Keratinocyte (primary cell): ENCODE measurements at regions not wholly inside any gene's neighbourhood (a gene's known extent, or its start where the extent isn't known, plus 50 kb on each side); places are given as distances from the start of the nearest gene placed in this dataset.

Experiments
- DNase-seq: peaks from one replicate; pipeline ENCODE4 v3.0.0-alpha.2; 2011; ENCODE audit warnings: low read depth, missing footprints, low spot score
- FAIRE-seq: peaks from 2 replicates; lab custom pipeline; 2011; peaks lifted over from hg19 to GRCh38; lab: Jason Lieb, UNC
- H2AFZ ChIP-seq: 2 replicates; pipeline ENCODE4 v1.6.0; 2012; ENCODE audit warnings: low read length, control low read depth, inconsistent platforms; ENCODE audit not compliant: control insufficient read depth
- H3K27ac ChIP-seq: 2 replicates; pipeline ENCODE4 v1.5.1; 2011; ENCODE audit warnings: low read length; ENCODE audit not compliant: control insufficient read depth, insufficient read depth
- H3K27me3 ChIP-seq: 3 replicates; pipeline ENCODE4 v1.6.0; 2011; ENCODE audit warnings: low read length; ENCODE audit not compliant: control insufficient read depth, insufficient read depth; ENCODE audit errors: extremely low read depth
- H3K36me3 ChIP-seq, 2 experiments: 2 replicates in 1 of 2; 3 replicates in 1 of 2; pipeline ENCODE4 v1.5.1; 2011; ENCODE audit warnings: low read length in 2 of 2, mild to moderate bottlenecking in 1 of 2; ENCODE audit not compliant: control insufficient read depth in 2 of 2, insufficient read depth in 2 of 2; ENCODE audit errors: extremely low read depth in 1 of 2
- H3K4me1 ChIP-seq: 3 replicates; pipeline ENCODE4 v1.5.1; 2011; ENCODE audit warnings: low read length; ENCODE audit not compliant: control insufficient read depth, insufficient read depth; ENCODE audit errors: extremely low read depth
- H3K4me2 ChIP-seq: 3 replicates; pipeline ENCODE4 v1.6.0; 2011; ENCODE audit warnings: low read depth, low read length; ENCODE audit not compliant: control insufficient read depth, insufficient read depth; ENCODE audit errors: extremely low read depth
- H3K4me3 ChIP-seq, 3 experiments: fragments of 200-600 bp in 1 of 3; sonication (generic) in 1 of 3; 2 replicates in 2 of 3; 3 replicates in 1 of 3; pipeline ENCODE4 v1.5.1; 2011 to 2016; ENCODE audit warnings: low read length in 3 of 3, mild to moderate bottlenecking in 3 of 3, control low read depth in 2 of 3, inconsistent platforms in 1 of 3, low read depth in 1 of 3, mixed read lengths in 1 of 3, mixed run types in 1 of 3, moderate library complexity in 1 of 3; ENCODE audit not compliant: control insufficient read depth in 2 of 3, insufficient read depth in 2 of 3; ENCODE audit errors: extremely low read depth in 1 of 3
- H3K79me2 ChIP-seq: 2 replicates; pipeline ENCODE4 v1.6.0; 2012; ENCODE audit warnings: low read length; ENCODE audit not compliant: control insufficient read depth, insufficient read depth
- H3K9ac ChIP-seq: 3 replicates; pipeline ENCODE4 v1.6.0; 2011; ENCODE audit warnings: low read length; ENCODE audit not compliant: control insufficient read depth, insufficient read depth; ENCODE audit errors: extremely low read depth
- H3K9me1 ChIP-seq: 3 replicates; pipeline ENCODE4 v1.6.0; 2011; ENCODE audit warnings: low read length; ENCODE audit not compliant: control insufficient read depth, insufficient read depth; ENCODE audit errors: extremely low read depth
- H3K9me3 ChIP-seq: 2 replicates; pipeline ENCODE4 v1.5.1; 2012; ENCODE audit warnings: low read depth, low read length; ENCODE audit not compliant: control insufficient read depth
- H4K20me1 ChIP-seq: 3 replicates; pipeline ENCODE4 v1.6.0; 2011; ENCODE audit warnings: low read length; ENCODE audit not compliant: control insufficient read depth, insufficient read depth; ENCODE audit errors: extremely low read depth
- EZH2 ChIP-seq: IDR thresholded peaks from one replicate; pipeline ENCODE4 v1.6.1; 2012; ENCODE audit warnings: inconsistent platforms, mild to moderate bottlenecking, low read length, moderate library complexity
- dilution Hi-C: fragments of 300-500 bp; cut with MboI; formaldehyde crosslinking; loops from one replicate; pipeline ENCODE4 v1.7.0; 2020; ENCODE audit warnings: low sequenced_read_pairs; ENCODE audit not compliant: extremely low pct_ligation_motif_present
- TF ChIP-seq, protein P1 (sequence below), 3 experiments: IDR thresholded peaks in 1 of 3; conservative IDR thresholded peaks in 1 of 3; optimal IDR thresholded peaks in 1 of 3; 2 replicates in 2 of 3; 3 replicates in 1 of 3; pipeline versions ENCODE3 to v1.5.1; 2011; ENCODE audit warnings: low read length in 3 of 3, mild to moderate bottlenecking in 3 of 3, moderate library complexity in 2 of 3, control low read depth in 1 of 3, inconsistent platforms in 1 of 3; ENCODE audit not compliant: insufficient read depth in 2 of 3; ENCODE audit errors: extremely low read depth in 1 of 3

DNA sequence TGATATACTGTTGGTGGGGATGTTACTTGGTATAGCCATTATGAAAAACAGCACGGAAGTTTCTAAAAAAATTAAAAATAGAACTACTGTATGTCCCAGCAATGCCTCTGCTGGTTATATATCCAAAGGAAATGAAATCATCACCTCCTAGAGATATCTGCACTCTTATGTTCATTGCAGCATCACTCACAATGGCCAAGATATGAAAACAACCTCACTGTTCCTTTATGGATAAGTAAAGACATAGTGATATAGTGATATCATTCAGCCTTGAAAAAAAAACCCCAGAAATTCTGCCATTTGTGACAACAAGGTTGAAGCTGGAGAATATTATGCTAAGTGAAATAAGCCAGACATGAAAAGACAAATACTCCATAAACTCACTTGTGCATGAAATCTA lies 543.8 kb upstream of the SLIT2 start:
- Histone ChIP-seq H4K20me1 (no peaks in the 10 kb centered on the region), H2AFZ (no peak overlapping the region), H3K36me3 (no peaks in the 10 kb centered on the region), H3K27ac (no peak overlapping the region), H3K79me2 (no peaks in the 10 kb centered on the region), H3K27me3 (no peaks in the 10 kb centered on the region), H3K4me3 (no peak overlapping the region), H3K4me2 (no peak overlapping the region), H3K9me3 (no peaks in the 10 kb centered on the region), H3K9me1 (no peaks in the 10 kb centered on the region), H3K4me1 (no peaks in the 10 kb centered on the region), H3K9ac (no peak overlapping the region)
- no peak for DNase-seq
- no peak for FAIRE-seq
- no peak for TF ChIP-seq EZH2
- TF ChIP-seq, protein P1, sequence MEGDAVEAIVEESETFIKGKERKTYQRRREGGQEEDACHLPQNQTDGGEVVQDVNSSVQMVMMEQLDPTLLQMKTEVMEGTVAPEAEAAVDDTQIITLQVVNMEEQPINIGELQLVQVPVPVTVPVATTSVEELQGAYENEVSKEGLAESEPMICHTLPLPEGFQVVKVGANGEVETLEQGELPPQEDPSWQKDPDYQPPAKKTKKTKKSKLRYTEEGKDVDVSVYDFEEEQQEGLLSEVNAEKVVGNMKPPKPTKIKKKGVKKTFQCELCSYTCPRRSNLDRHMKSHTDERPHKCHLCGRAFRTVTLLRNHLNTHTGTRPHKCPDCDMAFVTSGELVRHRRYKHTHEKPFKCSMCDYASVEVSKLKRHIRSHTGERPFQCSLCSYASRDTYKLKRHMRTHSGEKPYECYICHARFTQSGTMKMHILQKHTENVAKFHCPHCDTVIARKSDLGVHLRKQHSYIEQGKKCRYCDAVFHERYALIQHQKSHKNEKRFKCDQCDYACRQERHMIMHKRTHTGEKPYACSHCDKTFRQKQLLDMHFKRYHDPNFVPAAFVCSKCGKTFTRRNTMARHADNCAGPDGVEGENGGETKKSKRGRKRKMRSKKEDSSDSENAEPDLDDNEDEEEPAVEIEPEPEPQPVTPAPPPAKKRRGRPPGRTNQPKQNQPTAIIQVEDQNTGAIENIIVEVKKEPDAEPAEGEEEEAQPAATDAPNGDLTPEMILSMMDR (optimal IDR thresholded peaks at IDR 0.05 in 1 of 3, IDR thresholded peaks at IDR 0.05 in 1 of 3, conservative IDR thresholded peaks at IDR 0.05 in 1 of 3; ENCODE audit: extremely low read depth in 1 of 3, insufficient read depth in 2 of 3, low read length in 3 of 3): no peak
- dilution Hi-C loops: no loop called here

DNA sequence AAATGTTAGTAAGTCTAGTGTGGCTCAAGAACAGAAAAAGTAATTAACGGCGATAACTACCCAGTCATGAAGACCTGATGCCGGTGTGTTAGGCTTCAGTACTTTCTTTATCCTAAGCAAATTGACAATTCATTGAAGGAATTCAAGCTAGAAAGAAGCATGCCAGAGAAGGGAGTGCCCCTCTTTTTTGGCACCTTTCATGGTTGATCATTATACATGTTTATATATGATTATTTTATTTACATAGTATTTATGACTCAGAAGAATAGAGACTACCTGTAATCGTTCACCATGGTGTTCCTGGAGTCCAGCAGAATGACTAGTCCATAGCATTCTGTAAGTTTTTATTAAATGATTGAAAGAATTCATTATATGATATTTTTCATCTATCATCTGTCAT lies 548.3 kb upstream of the SLIT2 start:
- Histone ChIP-seq H3K9me1 (no peaks in the 10 kb centered on the region), H3K9ac (no peak overlapping the region), H3K27ac (no peak overlapping the region), H2AFZ (no peak overlapping the region), H3K4me1 (no peaks in the 10 kb centered on the region), H3K79me2 (no peaks in the 10 kb centered on the region), H4K20me1 (no peaks in the 10 kb centered on the region), H3K4me3 (no peak overlapping the region), H3K9me3 (no peaks in the 10 kb centered on the region), H3K27me3 (no peaks in the 10 kb centered on the region), H3K4me2 (no peak overlapping the region), H3K36me3 (no peaks in the 10 kb centered on the region)
- TF ChIP-seq EZH2: no peak
- TF ChIP-seq, protein P1 (optimal IDR thresholded peaks at IDR 0.05 in 1 of 3, IDR thresholded peaks at IDR 0.05 in 1 of 3, conservative IDR thresholded peaks at IDR 0.05 in 1 of 3; ENCODE audit: extremely low read depth in 1 of 3, insufficient read depth in 2 of 3, low read length in 3 of 3): no peak
- FAIRE-seq (no peak), DNase-seq (no peak)
- dilution Hi-C loops: no loop called here
